GM12865 (cell line): ENCODE measurements at regions not wholly inside any gene's neighbourhood (a gene's known extent, or its start where the extent isn't known, plus 50 kb on each side); places are given as distances from the start of the nearest gene placed in this dataset.

ENCODE experiments used
- DNase-seq: peaks from one replicate; pipeline ENCODE4 v3.0.0; 2010; ENCODE audit warnings: low read depth
- H3K4me3 ChIP-seq: 2 replicates; pipeline ENCODE4 v1.5.1; 2011; ENCODE audit warnings: mild to moderate bottlenecking, low read depth, low read length, control low read depth
- TF ChIP-seq, protein P1 (sequence below): IDR thresholded peaks from 2 replicates; pipeline ENCODE4 v1.5.1; 2011; ENCODE audit warnings: low read length, control low read depth, low read depth, inconsistent platforms; ENCODE audit not compliant: insufficient read depth; ENCODE audit errors: missing control alignments

DNA sequence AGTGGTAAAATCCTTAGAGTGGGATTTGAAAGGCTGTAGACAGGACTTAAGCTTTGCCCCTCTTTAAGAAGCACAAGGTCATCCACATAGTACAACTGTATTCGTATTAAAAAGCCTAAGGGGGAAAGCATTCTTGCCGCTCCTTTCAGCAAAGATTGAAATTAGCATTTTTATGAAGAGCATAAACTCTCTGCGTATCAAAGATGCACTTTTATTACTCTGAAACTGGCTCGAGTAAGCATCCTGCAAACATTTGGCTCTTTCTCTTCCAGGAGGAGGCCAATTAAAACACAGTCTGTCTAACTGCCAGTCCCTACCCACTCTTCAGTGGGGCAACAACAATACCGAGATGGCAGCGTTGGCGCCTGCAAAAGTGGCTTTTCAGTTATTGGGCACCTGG is 192.5 kb upstream of the TPRG1 start:
- no peak overlapping the region for H3K4me3 ChIP-seq
- DNase-seq: no peak
- TF ChIP-seq, protein P1, sequence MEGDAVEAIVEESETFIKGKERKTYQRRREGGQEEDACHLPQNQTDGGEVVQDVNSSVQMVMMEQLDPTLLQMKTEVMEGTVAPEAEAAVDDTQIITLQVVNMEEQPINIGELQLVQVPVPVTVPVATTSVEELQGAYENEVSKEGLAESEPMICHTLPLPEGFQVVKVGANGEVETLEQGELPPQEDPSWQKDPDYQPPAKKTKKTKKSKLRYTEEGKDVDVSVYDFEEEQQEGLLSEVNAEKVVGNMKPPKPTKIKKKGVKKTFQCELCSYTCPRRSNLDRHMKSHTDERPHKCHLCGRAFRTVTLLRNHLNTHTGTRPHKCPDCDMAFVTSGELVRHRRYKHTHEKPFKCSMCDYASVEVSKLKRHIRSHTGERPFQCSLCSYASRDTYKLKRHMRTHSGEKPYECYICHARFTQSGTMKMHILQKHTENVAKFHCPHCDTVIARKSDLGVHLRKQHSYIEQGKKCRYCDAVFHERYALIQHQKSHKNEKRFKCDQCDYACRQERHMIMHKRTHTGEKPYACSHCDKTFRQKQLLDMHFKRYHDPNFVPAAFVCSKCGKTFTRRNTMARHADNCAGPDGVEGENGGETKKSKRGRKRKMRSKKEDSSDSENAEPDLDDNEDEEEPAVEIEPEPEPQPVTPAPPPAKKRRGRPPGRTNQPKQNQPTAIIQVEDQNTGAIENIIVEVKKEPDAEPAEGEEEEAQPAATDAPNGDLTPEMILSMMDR: no peak

- no peak overlapping the region for H3K4me3 ChIP-seq
- TF ChIP-seq, protein P1: no peak
- DNase-seq: no peak
Measured at GRCh38 chr3:188979669-188980310, 192.0 kb upstream of the TPRG1 start.

GRCh38 chr3:188993181-188993580 is 178.6 kb upstream of the TPRG1 start:
- TF ChIP-seq, protein P1: no peak
- H3K4me3 ChIP-seq: no peak overlapping the region
- no peak for DNase-seq

DNA sequence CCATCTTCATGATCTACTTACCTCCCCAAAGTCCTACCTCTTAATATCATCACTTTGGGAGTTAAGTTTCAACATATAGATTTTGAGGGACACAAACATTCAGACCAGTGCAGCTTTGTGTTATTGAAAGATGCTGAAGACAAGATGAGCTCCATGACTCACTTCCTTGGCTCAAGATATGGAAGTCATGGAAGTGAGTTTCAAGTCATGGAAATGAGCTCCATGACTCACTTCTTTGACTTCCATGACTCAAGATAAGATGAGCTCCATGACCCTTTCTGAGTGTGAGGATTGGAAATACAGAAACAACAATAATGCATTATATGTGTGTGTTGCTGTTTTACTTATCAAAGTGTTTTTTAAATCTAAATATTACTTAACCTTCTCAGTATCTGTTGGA is 170.2 kb upstream of the TPRG1 start:
- no peak overlapping the region for H3K4me3 ChIP-seq
- TF ChIP-seq, protein P1: no peak
- DNase-seq: no peak

DNA sequence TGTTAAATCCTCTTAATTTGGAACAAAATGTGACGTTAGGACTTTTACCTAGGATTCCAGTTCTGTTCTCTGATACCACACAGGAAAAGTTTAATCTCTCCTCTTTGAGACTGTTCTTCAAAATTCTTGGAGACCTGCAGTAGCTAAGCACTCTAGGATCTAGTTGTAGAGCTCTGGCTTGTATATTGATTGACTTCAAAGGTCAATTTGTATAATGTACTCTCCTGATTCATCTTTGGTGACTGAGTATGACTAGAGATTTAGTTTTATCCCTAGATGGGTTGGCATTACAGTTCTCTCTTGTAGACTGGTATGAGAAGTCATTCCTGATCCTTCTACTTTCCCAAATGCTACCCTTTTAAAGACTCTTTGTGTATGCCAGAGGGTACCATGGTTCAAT is 168.4 kb upstream of the TPRG1 start:
- H3K4me3 ChIP-seq: no peak overlapping the region
- DNase-seq: no peak
- TF ChIP-seq, protein P1: no peak

DNA sequence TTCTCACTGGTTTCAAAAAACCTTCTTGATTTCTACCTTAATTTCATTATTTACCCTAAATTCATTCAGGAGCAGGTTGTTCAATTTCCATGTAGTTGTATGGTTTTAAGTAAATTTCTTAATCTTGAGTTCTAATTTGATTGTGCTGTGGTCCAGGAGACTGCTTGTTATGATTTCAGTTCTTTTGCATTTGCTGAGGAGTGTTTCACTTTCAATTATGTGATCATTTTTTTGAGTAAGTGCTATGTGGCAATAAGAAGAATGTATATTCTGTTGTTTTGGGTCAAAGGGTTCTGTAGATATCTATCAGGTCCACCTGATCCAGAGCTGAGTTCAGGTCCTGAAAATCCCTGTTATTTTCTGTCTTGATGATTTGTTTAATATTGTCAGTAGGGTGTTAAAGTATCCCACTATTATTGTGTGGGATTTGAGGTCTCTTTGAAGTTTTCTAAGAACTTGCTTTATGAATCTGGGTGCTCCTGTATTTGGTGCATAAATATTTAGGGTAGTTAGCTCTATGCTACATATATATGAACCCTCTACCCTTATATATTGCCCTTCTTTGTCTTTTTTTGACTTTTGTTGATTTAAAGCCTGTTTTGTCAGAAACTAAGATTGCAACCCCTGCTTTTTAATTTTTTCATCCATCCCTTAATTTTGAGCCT is 158.4 kb upstream of the TPRG1 start:
- no peak for DNase-seq
- H3K4me3 ChIP-seq: no peak overlapping the region
- TF ChIP-seq, protein P1: no peak

DNA sequence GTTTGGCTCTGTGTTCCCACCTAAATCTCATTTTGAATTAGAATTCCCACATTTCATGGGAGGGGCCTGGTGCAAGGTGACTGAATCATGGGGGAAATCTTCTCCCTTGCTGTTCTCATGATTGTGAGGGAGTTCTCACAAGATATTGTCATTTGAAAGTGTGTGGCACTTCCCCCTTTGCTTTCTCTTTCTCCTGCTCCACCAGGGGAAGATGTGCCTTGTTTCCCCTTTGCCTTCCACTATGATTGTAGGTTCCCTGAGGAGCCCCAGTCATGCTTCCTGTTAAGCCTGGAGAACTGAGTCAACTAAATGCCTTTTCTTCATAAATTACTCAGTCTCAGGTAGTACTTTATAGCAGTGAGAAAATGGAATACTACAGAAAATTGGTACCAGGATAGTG is 157.2 kb upstream of the TPRG1 start:
- DNase-seq: no peak
- TF ChIP-seq, protein P1: no peak
- H3K4me3 ChIP-seq: no peak overlapping the region

- H3K4me3 ChIP-seq: peak overlapping the region; percentile 55
- peak; percentile 70 for DNase-seq
Measured at GRCh38 chr3:189022576-189023466, 148.9 kb upstream of the TPRG1 start.
